GM19043 (cell line): ENCODE measurements at regions not wholly inside any gene's neighbourhood (a gene's known extent, or its start where the extent isn't known, plus 50 kb on each side); places are given as distances from the start of the nearest gene placed in this dataset.
"Not testable (repeated sequence)": the region's sequence is repeated elsewhere in the genome, so short reads cannot be mapped to it uniquely, and the experiment has no call there.

ENCODE experiments used
- ATAC-seq: cut with Tn5 transposase; IDR thresholded peaks from one replicate; pipeline ENCODE4 v1.9.1; 2021; ENCODE audit warnings: low read depth; ENCODE audit not compliant: unreplicated experiment

GRCh38 chr5:152606776-152607364 lies 201.8 kb upstream of the NMUR2 start:
- ATAC-seq = no peak

GRCh38 chr5:152607401-152608160 lies 202.5 kb upstream of the NMUR2 start:
- no peak for ATAC-seq

- ATAC-seq = no peak
Observed at GRCh38 chr5:152608458-152608857, 203.4 kb upstream of the NMUR2 start.

- no peak for ATAC-seq
Observed at GRCh38 chr5:152619756-152620155, 214.7 kb upstream of the NMUR2 start.

GRCh38 chr5:152622628-152623027 lies 217.5 kb upstream of the NMUR2 start:
- ATAC-seq = no peak

- ATAC-seq = no peak
Observed at GRCh38 chr5:152623951-152624350, 218.9 kb upstream of the NMUR2 start.

GRCh38 chr5:152625696-152626095 lies 220.6 kb upstream of the NMUR2 start:
- no peak for ATAC-seq

- no peak for ATAC-seq
Observed at GRCh38 chr5:152631221-152631620, 226.1 kb upstream of the NMUR2 start.

GRCh38 chr5:152632360-152632759 lies 227.3 kb upstream of the NMUR2 start:
- no peak for ATAC-seq

- no peak for ATAC-seq
Observed at GRCh38 chr5:152634586-152634985, 229.5 kb upstream of the NMUR2 start.

GRCh38 chr5:152638996-152639552 lies 234.0 kb upstream of the NMUR2 start:
- ATAC-seq = no peak

- ATAC-seq = no peak
Observed at GRCh38 chr5:152641970-152642805, 237.1 kb upstream of the NMUR2 start.

GRCh38 chr5:152642880-152643279 lies 237.8 kb upstream of the NMUR2 start:
- no peak for ATAC-seq

GRCh38 chr5:152644029-152644728 lies 239.1 kb upstream of the NMUR2 start:
- no peak for ATAC-seq

GRCh38 chr5:152649609-152650008 lies 244.5 kb upstream of the NMUR2 start:
- ATAC-seq = no peak

- ATAC-seq = no peak
Observed at GRCh38 chr5:152650413-152650812, 245.3 kb upstream of the NMUR2 start.

GRCh38 chr5:152659470-152659869 lies 254.4 kb upstream of the NMUR2 start:
- not testable (repeated sequence) for ATAC-seq

- ATAC-seq = no peak
Observed at GRCh38 chr5:152673601-152674000, 268.5 kb upstream of the NMUR2 start.

- no peak for ATAC-seq
Observed at GRCh38 chr5:152674403-152674802, 269.3 kb upstream of the NMUR2 start.

GRCh38 chr5:152676196-152676595 lies 271.1 kb upstream of the NMUR2 start:
- ATAC-seq = no peak

GRCh38 chr5:152683205-152683604 lies 278.1 kb upstream of the NMUR2 start:
- no peak for ATAC-seq
